Fibroblast of mammary gland (primary cell): ENCODE measurements at regions not wholly inside any gene's neighbourhood (a gene's known extent, or its start where the extent isn't known, plus 50 kb on each side); places are given as distances from the start of the nearest gene placed in this dataset.
"Not testable (repeated sequence)": the region's sequence is repeated elsewhere in the genome, so short reads cannot be mapped to it uniquely, and the experiment has no call there.

Experiments
- DNase-seq: peaks from one replicate; pipeline ENCODE4 v3.0.0-alpha.2; 2010; ENCODE audit warnings: low read depth
- H3K4me3 ChIP-seq: 2 replicates; pipeline ENCODE4 v1.5.1; 2011; ENCODE audit warnings: low read depth, mild to moderate bottlenecking, low read length, moderate library complexity; ENCODE audit not compliant: control insufficient read depth
- TF ChIP-seq, protein P1 (sequence below): conservative IDR thresholded peaks from 2 replicates; pipeline ENCODE4 v1.5.1; 2011; ENCODE audit warnings: low read depth, low read length, inconsistent platforms; ENCODE audit not compliant: control insufficient read depth, insufficient read depth

DNA sequence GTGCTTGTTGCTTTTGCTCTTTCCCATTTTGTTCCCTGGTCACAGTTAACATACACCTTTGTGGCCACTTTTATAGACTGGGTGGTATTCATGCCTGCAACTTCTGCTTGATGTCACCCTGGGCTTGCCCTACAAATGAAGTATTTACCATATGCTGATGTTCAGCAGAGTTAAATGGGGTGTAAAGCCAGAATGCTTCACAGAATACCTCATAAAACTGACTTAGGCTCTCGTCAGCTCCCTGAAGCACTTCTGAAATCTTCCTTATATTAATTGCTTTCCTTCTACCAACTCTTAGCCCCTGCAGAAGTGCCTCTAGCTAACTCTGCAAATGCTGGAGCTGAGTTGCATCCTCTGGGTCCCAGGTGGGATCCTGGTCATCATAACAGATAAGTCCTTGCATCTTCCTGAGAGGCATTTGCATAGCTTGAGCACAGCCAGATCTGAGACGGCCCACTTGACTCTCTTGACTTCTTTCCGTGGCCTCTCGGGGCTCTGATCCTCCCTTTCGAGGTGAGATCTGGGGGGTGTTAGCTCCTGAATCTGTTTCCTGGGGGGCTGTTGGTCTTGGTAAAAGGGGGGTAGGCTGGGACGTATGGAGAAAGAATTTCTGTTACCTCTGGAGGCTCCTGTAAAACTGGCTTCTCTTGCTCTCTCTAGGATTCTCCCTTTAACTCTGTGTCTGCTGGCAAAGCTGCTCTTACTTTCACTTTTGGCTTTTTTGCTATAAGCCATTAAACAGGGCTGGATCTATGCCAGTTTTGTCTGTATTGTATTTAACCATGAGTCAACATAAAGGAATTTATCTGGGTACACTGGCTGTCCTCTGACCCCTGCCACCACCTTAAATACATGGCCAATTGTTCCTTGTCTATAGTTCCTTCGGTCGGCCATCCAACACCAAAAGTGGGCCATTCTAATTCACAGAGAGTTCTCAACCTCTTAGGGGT, 223.0 kb upstream of the SYNCRIP start:
- TF ChIP-seq, protein P1, sequence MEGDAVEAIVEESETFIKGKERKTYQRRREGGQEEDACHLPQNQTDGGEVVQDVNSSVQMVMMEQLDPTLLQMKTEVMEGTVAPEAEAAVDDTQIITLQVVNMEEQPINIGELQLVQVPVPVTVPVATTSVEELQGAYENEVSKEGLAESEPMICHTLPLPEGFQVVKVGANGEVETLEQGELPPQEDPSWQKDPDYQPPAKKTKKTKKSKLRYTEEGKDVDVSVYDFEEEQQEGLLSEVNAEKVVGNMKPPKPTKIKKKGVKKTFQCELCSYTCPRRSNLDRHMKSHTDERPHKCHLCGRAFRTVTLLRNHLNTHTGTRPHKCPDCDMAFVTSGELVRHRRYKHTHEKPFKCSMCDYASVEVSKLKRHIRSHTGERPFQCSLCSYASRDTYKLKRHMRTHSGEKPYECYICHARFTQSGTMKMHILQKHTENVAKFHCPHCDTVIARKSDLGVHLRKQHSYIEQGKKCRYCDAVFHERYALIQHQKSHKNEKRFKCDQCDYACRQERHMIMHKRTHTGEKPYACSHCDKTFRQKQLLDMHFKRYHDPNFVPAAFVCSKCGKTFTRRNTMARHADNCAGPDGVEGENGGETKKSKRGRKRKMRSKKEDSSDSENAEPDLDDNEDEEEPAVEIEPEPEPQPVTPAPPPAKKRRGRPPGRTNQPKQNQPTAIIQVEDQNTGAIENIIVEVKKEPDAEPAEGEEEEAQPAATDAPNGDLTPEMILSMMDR = no peak
- peak; percentile 78 for DNase-seq
- H3K4me3 ChIP-seq = peak overlapping the region; percentile 50

DNA sequence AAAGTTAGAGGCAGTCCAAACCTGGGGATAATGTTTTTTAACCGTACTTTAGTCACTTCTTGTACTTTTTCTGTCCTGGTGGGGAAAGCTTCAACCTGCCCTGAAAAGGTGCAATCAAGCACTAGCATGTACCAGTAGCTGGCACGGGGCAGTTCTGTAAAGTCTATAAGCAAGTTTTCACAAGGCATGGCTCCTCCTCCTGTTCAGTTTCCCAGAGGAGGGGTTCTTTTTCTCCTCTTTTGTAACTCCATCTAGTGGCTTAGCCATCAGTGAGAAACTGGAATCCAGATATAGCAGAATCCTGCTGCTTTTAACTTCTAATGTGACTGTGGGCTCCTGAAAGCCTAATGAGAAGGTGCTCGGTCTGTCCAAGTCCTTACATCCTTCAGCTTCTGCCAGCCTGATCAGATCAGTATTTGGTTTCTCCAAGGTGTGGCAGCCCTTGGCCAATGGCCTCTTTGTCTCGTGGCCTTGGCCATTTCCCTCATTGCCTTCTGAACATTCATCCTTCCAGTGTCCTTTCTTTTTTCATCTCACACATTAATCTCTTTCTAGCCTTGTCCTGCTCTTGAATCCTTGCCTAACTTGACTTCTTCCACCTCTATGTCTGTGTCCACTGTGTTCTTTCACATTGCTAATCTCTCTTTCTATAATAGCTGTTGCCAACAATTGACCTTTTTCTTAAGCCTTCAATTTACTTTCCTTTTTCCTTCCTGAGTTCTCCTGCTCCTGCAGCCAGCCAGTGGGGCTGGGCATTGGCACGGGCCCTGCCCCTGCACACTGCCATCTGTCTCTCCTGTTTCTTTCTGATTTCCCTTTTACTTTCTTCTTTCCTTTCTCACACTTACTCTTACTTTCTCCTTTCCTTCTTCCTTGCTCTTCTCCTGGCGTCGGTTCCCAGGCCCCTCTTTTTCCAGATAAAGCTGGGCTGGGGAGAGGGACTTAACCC, 222.0 kb upstream of the SYNCRIP start:
- H3K4me3 ChIP-seq = no peak overlapping the region
- TF ChIP-seq, protein P1 = peak; percentile 8
- peak; percentile 34 for DNase-seq

DNA sequence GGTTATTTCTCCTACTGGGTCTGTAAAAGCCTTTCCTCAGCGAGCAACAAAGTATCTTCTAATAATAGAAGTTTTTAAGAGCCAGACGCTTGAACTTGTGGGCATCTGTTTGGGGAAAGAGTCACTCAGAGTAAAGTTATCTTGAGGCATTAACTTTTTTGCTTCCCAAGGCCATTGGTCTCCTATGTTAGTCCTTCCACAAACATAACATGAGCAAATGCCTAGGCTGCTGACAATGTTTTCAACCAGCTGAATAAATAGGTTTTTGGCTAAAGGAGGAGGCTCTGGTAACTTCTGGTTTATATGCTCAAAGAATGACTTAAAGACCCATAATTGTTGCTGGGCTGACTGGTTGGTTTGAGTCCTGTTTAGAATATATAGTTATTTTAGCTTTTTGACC, 213.5 kb upstream of the SYNCRIP start:
- TF ChIP-seq, protein P1 = no peak
- no peak for DNase-seq

DNA sequence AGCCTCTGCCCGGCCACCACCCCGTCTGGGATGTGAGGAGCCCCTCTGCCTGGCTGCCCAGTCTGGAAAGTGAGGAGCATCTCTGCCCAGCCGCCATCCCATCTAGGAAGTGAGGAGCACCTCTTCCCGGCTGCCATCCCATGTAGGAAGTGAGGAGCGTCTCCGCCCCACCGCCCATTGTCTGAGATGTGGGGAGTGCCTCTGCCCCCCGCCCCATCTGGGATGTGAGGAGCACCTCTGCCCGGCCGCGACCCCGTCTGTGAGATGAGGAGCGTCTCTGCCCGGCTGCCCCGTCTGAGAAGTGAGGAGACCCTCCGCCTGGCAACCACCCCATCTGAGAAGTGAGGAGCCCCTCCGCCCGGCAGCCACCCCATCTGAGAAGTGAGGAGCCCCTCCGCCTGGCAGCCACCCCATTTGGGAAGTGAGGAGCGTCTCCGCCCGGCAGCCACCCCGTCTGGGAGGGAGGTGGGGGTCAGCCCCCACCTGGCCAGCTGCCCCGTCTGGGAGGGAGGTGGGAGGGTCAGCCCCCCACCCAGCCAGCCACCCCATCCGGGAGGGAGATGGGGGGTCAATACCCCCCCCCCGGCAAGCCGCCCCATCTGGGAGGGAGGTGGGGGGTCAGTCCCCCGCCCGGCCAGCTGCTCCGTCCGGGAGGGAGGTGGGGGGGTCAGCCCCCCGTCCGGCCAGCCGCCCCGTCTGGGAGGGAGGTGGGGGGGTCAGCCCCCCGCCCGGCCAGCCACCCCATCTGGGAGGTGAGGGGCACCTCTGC, 195.8 kb upstream of the SYNCRIP start:
- H3K4me3 ChIP-seq, DNase-seq: not testable (repeated sequence)

More for the DNA sequence above, 213.5 kb upstream of the SYNCRIP start:
- H3K4me3 ChIP-seq = no peak overlapping the region

DNA sequence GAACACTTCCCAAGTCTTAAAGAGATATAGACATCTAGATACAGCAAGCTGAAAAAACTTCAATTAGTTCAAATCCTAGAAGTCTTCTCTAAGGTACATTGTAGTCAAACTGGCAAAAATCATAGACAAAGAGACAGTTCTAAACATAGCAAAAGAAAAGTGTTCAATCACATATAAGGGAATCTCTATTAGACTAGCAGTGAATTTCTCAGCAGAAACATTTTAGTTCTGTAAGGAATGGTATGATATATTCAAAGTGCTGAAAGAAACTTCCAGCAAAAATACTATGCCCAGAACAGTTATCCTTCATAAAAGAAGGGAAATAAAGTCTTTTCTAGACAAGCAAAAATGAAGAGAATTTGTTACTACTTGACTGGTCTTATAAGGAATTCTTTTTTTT, 186.3 kb upstream of the SYNCRIP start:
- H3K4me3 ChIP-seq = no peak overlapping the region
- TF ChIP-seq, protein P1 = no peak
- no peak for DNase-seq

DNA sequence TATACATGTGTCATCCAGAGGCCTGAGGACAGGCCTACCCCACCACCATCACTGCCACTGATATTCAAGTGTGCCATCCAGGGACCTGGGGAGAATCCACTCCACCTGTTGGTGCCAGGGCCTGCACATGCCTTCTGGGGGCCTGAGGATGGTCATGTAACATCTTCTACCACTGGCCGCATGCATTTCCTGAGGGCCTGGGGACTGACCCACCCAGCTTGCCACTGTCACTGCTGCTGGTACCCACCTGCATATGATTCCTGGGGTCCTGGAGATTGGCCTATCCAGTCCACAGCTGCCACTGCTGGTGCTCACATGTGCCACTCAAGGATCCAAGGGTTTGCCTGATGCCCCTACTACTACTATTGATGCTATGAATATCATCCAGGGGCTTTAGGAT, 184.3 kb upstream of the SYNCRIP start:
- no peak for DNase-seq
- H3K4me3 ChIP-seq = no peak overlapping the region
- TF ChIP-seq, protein P1 = no peak
